Fibroblast of skin of left biceps (primary cell): ENCODE measurements at regions not wholly inside any gene's neighbourhood (a gene's known extent, or its start where the extent isn't known, plus 50 kb on each side); places are given as distances from the start of the nearest gene placed in this dataset.

ENCODE experiments used
- DNase-seq, 2 experiments: peaks; one replicate each; pipeline ENCODE4 v3.0.0-alpha.2; 2013; ENCODE audit warnings: low read depth in 2 of 2

DNA sequence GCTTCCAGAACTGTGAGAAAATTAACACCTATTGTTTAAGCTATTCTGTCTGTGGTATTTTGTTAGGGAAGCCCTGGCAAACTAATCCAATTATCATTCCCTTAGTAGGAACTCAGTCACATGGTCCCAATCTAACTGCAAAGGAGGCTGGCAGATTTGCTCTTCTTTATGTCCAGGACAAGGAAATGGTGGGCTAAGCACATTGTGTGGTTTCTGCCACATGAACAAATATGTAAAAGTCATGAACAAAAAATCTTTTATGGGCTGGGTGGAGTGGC is 278.6 kb upstream of the RPL38 start:
- no peak for DNase-seq

DNA sequence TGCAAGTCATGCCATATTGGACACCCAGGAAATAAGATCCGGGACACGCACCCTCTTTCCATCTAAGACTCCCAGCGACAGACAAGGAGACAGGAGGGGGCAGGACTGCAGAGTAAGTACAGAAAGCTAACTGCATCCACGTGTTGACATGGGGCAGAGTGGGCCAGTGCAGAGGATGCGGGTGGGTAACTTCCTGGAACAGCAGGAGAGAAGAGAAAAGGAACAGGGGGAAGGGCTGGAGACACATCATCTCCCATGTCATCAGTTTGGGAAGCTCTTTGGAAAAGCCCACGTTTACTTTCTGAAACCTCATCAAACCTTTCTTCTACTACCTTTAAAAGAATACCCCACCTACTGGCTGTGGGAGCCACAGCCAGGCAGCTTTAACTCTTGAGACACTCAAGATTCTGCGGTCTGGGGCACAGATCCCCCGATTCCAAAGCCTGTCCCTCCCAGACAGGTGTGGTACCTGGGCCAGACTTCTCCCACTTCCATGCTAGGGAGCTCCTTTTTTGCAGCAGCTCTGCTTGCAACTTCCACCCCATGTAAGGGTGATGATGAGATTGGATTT is 273.5 kb upstream of the RPL38 start:
- DNase-seq, result no peak

DNA sequence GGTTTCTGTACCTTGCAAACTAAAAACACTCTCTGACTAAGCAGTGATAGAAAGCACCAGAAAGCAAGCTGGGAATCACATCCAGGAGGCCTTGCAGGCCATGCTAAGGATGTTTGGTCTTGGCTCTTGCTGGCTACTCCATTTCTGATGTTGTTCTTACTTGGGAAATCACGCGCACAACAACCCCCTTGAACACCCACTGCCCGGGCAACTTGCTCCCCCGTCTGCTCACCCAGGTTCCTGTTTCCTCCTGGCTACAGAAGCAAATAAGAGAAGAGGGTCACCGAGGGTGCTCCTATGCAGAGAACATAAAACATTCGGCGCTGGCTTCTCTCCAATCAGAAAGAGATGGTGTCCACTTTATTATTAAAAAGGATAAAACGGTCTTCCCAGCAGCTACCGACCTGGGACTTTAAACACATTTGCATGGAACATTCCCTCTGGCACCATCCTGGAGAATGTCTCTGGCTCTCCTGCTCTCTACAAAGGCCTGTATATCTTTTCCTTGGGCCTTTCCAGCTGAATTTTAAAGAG is 271.2 kb upstream of the RPL38 start:
- DNase-seq, result no peak

DNA sequence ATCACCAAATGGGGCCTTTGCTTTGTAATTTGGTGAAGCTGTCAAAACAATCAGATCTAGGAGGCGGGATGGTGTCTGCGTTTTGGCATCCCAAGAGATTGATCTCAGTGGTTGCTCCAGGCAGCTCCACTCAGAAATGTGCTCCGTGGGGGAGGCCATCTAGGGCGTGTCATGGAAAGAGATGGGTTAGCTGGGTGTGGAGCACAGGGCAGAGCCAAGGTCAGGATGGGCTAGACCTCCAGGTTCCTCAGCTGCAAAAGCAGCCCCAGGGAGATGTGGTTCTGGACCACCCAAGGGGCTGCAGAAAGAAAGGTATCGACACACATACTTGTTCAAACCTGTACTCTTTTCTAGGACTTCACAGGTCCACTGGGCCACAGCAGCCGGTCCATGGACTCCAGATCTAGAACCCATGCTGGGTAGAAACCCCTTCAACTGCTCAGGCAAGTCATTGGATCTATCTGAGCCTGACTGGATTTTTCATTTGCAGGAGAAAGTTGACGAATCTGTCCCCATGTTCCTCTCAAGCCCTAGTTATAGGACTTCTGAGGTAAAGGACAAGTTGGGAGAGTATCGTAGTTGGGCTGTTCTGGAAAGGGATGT is 270.2 kb upstream of the RPL38 start:
- DNase-seq, result no peak

DNA sequence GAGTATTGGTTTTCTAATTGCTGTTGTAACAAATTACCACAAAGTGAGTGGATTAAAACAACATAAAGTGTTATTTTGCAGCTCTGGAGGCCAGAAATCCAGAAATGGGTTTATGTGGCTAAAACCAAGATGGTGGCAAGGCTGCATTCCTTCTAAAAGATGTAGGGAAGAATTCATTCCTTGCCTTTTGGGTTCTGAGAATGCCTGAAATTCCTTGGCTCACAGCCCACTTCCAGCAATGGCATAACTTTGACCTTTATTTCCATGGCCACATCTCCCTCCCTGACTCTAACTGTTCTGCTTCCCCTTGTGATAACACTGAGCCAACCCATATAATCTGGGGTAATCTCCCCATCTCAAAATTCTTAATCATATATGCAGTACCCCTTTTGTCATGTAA is 269.6 kb upstream of the RPL38 start:
- DNase-seq, result no peak

DNA sequence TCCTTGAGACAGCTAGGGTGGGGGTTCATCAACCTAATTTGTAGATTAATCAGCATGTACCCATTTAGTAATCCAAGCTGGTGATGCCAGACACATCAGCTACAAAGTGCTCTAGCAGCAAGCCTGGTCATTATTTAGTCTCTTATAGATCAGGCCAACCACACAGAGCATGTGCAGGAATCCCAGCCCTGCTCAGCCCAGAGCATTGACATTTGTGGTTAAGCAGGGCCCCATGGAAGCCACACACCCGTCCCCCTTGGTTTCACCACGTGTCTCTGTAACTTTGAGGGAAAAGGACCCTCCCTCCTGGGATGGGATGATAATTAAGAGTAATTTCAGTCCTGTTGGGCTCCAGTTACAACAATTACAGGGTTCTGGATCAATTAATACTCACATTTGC is 268.8 kb upstream of the RPL38 start:
- DNase-seq, result no peak

DNA sequence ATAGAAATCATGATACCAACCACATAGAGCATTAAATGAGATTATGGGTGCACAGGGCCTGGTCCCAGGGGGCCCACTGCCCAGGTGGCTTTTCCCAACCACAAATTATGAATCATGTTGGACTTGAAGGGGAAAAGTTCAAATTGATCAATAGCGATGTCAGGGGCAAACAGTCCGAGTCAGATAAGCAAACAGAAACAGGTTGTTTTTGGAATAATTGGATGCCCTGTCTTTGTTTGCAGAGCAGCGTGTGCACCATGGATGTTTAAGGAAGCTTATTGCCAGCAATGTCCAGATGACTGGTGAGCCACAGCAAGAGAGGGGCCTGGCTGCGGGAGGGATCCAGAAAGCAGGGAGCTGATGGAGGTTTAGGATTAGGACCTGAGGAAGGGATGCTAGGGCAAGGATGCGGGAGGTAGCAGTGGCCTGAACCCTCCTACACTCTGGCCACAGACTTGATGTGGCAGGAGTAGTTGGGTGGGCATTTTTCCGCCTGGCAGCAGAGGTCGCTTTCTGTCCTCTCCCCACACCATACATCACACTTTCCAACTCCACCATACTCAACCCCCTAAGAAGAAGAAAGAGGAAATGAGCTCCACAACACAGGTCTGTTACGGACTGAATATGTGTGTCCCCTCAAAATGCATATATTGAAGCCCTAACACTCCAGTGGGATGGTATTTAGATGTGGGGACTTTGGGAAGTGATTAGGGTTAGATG is 266.4 kb upstream of the RPL38 start:
- DNase-seq, result no peak

DNA sequence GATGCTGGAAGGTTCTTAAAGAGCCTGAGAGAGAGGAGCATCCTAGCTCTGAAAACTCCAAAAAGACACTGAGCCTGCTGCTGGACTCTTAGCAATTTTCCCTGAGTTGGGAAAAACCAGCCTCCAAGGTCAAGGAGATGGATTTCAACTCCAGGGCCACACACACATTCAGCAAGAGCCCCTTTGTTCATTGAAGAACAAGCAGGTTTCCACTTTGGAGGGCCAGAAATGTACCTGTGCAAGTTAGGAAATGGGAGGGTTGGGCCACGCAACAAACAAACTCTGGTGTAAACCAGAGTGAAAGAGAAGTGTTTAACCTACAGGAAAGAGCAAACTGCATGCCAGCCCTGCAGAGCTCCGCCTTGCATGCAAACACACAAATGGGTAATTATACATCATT is 264.8 kb upstream of the RPL38 start:
- no peak for DNase-seq

DNA sequence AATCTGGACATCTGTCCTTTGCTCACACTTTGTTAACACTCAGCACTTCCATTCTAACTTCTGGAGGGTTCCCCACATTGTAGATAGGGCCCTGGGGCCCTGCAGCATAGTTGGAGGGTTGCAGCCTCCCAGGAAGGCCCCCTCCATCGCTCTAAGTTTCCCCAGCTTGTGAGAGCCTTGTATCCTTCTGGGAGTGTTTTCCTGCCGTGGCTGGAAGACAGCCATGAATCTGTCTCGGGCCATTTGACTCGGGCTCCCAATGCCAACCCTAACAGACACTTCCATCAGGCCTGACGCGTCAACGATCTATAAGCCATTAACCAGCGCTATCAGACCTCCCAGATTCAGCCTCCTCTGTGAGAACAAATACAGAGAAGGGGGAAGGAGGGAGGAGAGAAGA is 263.7 kb upstream of the RPL38 start:
- DNase-seq, result no peak

DNA sequence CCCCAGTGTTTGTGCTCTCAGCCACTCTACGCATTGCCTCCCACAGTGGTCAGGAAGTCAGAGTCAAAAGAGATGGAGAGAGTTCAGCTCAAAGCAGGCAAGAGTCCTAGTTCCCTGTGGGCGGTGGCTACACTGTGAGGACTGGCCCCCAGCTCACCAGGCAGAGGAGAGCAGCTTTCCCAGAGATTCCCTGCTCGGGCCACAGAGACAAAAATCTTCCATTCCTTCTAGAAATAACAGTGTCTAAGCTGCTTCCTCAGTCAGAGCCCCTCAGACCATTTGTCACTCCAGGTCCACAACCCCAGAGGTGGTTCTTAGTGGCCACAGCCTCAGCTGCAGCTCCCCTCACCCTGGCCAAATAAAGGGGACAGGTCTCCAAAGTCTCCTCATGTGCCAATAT is 263.0 kb upstream of the RPL38 start:
- DNase-seq, result no peak

DNA sequence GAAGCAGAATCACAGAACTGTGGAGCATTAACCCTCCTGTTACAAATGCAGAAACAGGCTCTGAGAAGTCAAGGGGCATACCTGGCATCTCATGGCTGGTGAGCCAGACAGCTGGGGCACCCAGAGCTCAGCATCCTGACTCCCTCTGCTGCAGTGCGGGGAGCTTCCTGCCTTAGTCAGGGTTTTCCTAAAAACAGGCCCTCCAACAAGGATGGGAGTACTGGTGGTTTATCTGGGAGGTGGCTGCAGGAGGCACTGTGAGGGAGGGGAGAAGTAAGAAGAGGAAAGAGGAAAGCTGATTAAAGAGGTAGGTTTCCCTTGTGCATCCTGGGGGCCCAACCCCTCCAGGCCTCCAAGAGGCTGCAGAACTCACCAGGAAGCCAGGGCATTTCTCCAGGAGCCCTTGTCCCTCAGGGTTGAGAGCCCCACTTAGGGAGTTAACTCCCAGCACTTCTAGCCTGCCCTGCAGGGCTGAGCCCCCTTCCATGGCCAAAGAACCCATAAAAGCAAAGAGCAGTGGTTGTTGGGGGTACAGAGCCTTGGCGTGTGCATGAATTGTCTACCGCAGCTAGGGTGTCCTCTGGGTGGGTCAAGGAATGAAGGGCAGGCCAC is 261.5 kb upstream of the RPL38 start:
- DNase-seq, result no peak

DNA sequence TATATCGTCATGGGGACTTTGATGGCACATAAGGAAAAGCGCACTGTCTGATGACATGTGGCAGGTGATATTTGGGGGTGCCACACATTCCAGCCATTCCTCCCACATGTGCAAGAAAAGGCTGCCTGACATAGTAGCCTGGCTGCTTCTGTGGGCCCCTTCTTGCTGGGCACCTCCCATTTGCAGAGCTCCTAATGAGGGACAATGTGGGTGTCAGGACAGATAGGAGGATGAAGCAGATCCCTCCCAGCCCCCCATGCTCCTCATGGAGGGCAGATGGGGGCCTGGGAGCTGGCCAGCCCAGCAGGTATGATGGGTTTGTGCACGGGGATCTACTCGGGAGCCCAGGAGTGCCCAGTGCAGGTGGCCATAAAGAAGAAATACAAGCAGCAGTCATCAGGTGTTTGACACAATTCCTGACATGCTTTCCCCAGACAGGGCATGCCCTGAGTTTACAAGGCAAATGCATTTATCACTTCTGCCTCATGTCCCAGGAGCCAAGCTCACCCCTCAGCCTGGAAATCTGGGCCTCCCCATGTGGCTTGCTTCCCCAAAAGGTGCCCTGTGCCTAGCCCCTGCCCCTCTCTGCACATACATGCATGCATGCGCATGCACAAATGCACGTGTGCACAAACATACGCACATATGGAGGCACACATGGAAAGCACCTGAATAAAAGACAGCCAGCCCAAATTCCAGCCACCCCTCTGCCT is 260.6 kb upstream of the RPL38 start:
- DNase-seq, result no peak

DNA sequence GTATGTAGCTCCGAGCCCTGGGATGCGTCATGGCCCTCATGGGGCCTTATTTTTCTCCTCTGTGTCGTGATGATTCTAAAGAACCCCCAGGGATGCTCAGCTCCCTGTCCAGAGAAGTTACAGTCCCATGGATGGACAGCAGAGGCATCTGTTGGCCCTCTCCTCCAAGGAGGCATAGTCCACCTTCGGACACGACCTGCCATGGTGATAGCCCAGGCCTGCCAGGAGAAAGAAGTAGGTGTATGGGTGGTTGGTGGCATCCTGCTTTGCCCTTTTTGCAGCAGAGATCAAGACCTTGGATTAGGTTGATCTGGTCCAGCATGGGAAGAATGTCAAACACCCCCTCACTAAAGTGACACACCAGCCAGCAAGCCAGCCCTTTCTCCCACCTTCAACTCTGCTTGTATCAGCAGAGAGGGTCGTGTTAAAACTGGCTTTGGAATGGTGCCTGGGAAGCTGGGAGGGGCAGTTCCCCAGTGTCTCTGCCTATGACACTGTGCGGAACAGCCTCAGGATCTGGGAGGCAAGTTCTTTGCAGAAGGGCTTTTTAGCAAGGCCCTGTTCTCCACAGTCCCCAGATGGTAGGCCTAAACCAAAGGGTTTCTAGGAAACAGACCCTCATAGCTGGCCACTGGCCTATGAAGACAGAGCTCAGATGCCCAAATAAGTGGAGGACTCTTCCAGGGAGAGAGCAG is 259.9 kb upstream of the RPL38 start:
- DNase-seq, result no peak

DNA sequence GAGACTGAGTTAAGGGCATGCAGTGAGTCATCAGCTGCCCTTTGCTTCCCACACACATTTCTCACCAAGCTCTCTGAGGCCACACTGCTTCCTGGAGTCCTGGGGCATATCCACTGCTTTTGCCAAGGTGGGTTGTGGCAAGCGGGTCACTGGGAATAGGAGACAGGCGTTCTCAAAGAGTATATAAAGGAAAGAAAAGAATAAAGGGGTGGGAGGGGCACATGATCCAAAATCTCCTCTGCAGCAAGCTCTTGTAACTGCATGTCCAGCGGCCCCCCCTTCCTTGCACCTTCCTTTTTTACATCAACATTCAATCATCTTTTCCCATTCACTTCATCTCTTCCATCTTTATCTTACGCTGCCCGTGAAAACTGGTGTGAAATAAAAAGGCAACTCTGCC is 259.1 kb upstream of the RPL38 start:
- DNase-seq, result no peak

DNA sequence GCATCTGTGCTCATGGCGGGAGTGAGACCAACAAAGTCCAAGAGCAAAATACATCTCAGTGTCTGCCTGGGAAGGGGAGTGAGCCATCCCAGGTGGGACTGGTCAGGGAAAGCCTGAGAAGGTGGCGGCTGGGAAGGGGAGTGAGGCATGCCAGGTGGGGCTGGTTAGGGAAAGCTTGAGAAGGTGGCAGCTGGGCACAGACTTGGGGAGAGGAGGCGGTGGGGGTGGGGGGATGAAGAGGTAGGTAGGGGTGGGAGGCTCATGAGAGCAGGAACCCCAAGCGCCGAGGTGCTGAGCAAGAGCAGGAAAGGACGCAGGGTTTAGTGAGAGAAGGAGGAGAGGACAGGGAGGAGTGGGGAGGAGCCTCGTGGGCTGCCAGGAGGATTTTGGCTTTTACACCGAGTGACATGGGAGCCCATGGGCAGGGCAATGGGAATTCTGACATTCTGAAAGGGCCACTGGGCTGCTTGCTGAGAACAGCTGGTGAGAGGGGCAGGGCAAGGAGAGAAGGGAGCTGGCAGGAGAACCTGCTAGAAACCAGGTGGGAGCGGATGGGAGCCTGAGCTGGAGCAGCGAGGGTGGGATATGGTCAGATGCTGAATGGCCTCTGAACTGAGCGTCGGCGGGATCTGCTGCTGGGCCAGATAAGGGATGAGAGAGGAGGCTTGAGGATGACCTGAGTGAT is 256.1 kb upstream of the RPL38 start:
- no peak for DNase-seq

DNA sequence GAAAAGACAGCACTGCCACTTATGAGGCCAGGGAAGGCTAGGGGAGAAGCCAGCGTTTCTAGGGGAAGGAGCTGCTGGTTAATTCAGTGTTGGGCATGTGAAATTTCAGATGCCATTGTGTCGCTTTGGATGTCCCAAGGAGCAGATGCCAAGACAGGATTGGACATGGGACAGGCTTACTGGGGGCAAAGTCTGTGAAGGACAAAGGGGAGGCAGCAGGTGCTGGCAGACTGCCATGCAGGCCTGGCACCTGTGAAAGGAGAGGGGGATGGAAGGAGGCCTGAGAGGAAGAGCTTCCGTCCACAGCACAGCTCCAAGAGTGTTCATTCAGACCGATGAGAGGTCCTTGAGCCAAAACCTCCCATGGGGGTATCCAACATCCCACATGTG is 255.5 kb upstream of the RPL38 start:
- no peak for DNase-seq

DNA sequence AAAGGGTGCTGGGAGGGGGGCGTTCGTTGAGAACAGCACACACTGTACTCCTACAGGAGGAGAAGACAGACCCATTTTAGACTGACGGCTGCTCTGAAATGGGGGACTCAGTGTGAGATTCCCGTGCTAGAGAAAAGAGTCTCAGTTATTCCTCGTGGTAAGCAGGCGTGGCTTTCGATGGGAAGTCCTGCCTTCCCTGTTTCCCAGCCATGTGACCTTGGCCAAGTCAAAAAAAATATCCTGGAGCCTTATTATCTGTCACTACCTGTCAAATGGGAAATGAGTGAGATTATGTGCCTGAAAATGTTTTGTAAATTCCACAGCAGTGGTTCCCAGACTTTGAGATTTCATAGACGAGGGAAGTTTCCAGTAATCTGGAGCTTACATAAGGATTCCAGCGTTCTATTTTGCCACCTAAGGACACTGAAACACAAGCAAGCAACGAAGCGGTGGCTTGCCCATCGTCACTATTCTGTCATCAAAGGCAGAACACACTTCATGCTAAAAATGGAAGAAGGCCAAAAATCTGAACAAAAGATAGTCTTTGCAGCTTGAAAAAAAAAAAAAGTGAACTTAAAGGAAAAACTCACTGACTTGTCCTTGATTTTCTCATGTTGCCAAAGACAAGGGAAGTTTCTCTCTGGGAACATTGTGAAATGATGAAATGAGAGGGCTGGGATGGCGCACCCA is 253.4 kb upstream of the RPL38 start:
- no peak for DNase-seq

DNA sequence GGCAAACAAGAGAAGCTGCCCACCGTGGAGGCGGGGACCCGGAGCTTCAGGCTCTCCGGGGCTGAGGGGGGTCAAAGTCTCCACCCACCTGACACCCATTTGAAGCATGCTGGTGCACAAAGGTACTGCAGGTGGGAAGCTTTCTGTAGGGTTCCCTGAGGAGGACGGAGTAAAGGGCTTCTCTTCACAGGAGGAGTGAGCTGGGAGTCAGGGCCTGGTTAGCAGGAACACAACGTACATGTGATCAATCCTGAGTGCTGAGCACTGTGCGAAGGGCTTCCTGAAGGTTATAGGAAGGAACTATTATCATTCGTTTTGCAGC is 252.9 kb upstream of the RPL38 start:
- no peak for DNase-seq

DNA sequence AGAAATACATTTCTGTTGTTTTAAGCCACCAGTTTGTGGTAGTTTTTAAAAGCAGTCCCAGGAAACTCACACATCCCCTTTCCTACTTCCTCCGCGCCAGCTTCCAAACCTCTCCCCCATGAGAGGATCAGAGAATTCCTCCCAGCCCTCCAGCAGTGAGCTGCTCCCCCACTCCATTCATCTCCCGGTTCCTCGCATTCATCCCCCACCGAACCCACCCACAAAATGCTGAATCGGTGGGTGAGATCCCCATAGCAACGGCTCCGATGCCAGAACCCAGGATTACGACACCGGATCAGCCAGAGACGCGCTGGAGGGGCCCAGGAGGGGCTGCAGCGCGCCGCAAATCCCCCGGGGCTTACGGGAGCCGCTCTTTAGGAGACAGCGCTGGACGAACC is 251.4 kb upstream of the RPL38 start:
- DNase-seq, result no peak

DNA sequence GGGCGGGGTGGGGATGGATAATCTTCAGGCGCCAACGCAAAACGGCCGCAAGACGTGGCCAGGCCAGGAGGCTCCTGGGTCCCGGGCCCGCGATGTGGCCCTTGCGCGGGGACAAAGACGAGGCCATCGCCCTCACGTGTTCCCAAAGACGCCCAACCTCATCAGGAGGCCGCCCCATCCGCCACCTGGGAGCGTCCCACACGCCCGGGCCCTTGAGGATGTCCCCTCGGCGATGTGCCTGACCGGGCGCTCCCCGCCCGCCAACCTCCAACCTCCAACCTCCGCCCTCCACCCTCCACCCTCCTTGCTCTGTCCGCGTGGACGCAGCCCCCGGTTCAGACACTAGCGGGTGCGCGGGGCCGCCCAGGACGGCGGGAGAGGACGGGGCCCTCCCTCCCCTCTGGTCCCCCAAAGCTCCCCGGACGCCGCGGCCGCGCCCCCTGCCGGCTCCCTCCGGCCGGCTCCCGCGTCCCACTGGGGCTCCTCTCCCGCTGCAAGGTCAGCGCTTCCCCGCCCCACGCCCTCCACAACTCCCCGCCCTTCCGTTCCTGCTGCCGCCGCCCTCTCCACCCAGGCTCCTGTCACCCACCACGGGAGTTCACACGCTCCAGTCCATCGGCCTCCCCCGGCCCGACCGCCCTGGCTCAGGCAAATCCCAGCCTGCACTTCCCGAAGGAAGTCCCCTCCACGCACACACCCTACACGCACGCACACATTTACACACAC is 250.8 kb upstream of the RPL38 start:
- no peak for DNase-seq
